Neural progenitor cell (in vitro differentiated cells): ENCODE measurements at regions not wholly inside any gene's neighbourhood (a gene's known extent, or its start where the extent isn't known, plus 50 kb on each side); places are given as distances from the start of the nearest gene placed in this dataset.

ENCODE experiments used
- CTCF ChIP-seq: fragments of 200-600 bp; sonication (generic); IDR thresholded peaks from 2 replicates; pipeline ENCODE4 v1.5.1; 2017; ENCODE audit warnings: antibody characterized with exemption, mild to moderate bottlenecking
- EZH2 ChIP-seq: fragments of 200-600 bp; sonication (generic); IDR thresholded peaks from 2 replicates; pipeline ENCODE4 v1.6.1; 2017; ENCODE audit warnings: antibody characterized with exemption, mild to moderate bottlenecking, moderate library complexity
- EZH2phosphoT487 ChIP-seq: fragments of 200-600 bp; sonication (generic); IDR thresholded peaks from 2 replicates; pipeline ENCODE4 v1.6.1; 2017; ENCODE audit warnings: antibody characterized with exemption

- TF ChIP-seq EZH2phosphoT487 = no peak
- no peak for TF ChIP-seq CTCF
- TF ChIP-seq EZH2 = no peak
Observed at GRCh38 chr20:40894237-40894630, 134.4 kb upstream of the TOP1 start.
